Subcutaneous adipose tissue (tissue), 1 donor: ENCODE measurements at regions not wholly inside any gene's neighbourhood (a gene's known extent, or its start where the extent isn't known, plus 50 kb on each side); places are given as distances from the start of the nearest gene placed in this dataset.

Experiments used
- CTCF ChIP-seq: fragments of 450-650 bp; IDR thresholded peaks from one replicate; pipeline ENCODE4 v1.5.1; 2016; ENCODE audit warnings: low read depth, mild to moderate bottlenecking, control low read depth, antibody characterized with exemption, moderate library complexity

- no peak for TF ChIP-seq CTCF
These were observed 167.9 kb upstream of the PRICKLE2 start for GRCh38 chr3:64393193-64393592.

GRCh38 chr3:64392001-64392400 is 166.7 kb upstream of the PRICKLE2 start:
- no peak for TF ChIP-seq CTCF

GRCh38 chr3:64390893-64391292 is 165.6 kb upstream of the PRICKLE2 start:
- TF ChIP-seq CTCF: no peak

GRCh38 chr3:64388886-64389285 is 163.6 kb upstream of the PRICKLE2 start:
- no peak for TF ChIP-seq CTCF

- no peak for TF ChIP-seq CTCF
These were observed 162.4 kb upstream of the PRICKLE2 start for GRCh38 chr3:64387688-64388087.

GRCh38 chr3:64385277-64385676 is 160.0 kb upstream of the PRICKLE2 start:
- no peak for TF ChIP-seq CTCF

- no peak for TF ChIP-seq CTCF
These were observed 159.3 kb upstream of the PRICKLE2 start for GRCh38 chr3:64384561-64384960.
